ENCODE measurements at regions not wholly inside any gene's neighbourhood (a gene's known extent, or its start where the extent isn't known, plus 50 kb on each side); places are given as distances from the start of the nearest gene placed in this dataset.

GRCh38 chr3:168884353-168884903, 779.1 kb downstream of the MECOM start:
- DNase-seq: peak; percentile 83

- DNase-seq: no peak
These were observed 780.4 kb downstream of the MECOM start for GRCh38 chr3:168883145-168883544.

GRCh38 chr3:168881804-168882203, 781.7 kb downstream of the MECOM start:
- DNase-seq: no peak

GRCh38 chr3:168878655-168879054, 782.9 kb upstream of the GOLIM4 start:
- DNase-seq: no peak

GRCh38 chr3:168877899-168878298, 782.2 kb upstream of the GOLIM4 start:
- peak; percentile 87 for DNase-seq

- DNase-seq: no peak
These were observed 780.8 kb upstream of the GOLIM4 start for GRCh38 chr3:168876346-168877035.

GRCh38 chr3:168872826-168873225, 777.1 kb upstream of the GOLIM4 start:
- no peak for DNase-seq

GRCh38 chr3:168870892-168871291, 775.2 kb upstream of the GOLIM4 start:
- no peak for DNase-seq

- peak; percentile 32 for DNase-seq
These were observed 769.4 kb upstream of the GOLIM4 start for GRCh38 chr3:168865022-168865551.

GRCh38 chr3:168864107-168865021, 768.6 kb upstream of the GOLIM4 start:
- DNase-seq: no peak

- no peak for DNase-seq
These were observed 767.8 kb upstream of the GOLIM4 start for GRCh38 chr3:168863561-168863960.

GRCh38 chr3:168862466-168862865, 766.7 kb upstream of the GOLIM4 start:
- DNase-seq: no peak

- DNase-seq: no peak
These were observed 764.9 kb upstream of the GOLIM4 start for GRCh38 chr3:168860592-168860991.

- DNase-seq: no peak
These were observed 764.3 kb upstream of the GOLIM4 start for GRCh38 chr3:168860028-168860427.

GRCh38 chr3:168859574-168859973, 763.9 kb upstream of the GOLIM4 start:
- DNase-seq: no peak

- no peak for DNase-seq
These were observed 763.4 kb upstream of the GOLIM4 start for GRCh38 chr3:168859143-168859542.

- DNase-seq: no peak
These were observed 762.6 kb upstream of the GOLIM4 start for GRCh38 chr3:168858327-168858726.

GRCh38 chr3:168850109-168850508, 754.4 kb upstream of the GOLIM4 start:
- no peak for DNase-seq

- DNase-seq: peak; percentile 50
These were observed 751.7 kb upstream of the GOLIM4 start for GRCh38 chr3:168847291-168847883.

- no peak for DNase-seq
These were observed 749.3 kb upstream of the GOLIM4 start for GRCh38 chr3:168844894-168845482.

GRCh38 chr3:168844472-168844871, 748.7 kb upstream of the GOLIM4 start:
- DNase-seq: no peak

GRCh38 chr3:168843481-168843880, 747.8 kb upstream of the GOLIM4 start:
- DNase-seq: no peak

GRCh38 chr3:168839653-168840052, 743.9 kb upstream of the GOLIM4 start:
- no peak for DNase-seq

Measured in NCI-H1105 (cell line).